ENCODE measurements at regions not wholly inside any gene's neighbourhood (a gene's known extent, or its start where the extent isn't known, plus 50 kb on each side); places are given as distances from the start of the nearest gene placed in this dataset.

GRCh38 chr11:90784241-90784814, 561.5 kb upstream of the CHORDC1 start:
- Histone ChIP-seq H3K4me1 (ENCODE audit: control insufficient read depth in 3 of 3, insufficient read depth in 3 of 3, low read length in 3 of 3) (no peaks in the 10 kb centered on the region), H3K4me3 (ENCODE audit: low read length in 3 of 3) (no peak overlapping the region), H3K36me3 (ENCODE audit: control insufficient read depth in 3 of 3, insufficient read depth in 3 of 3, low read length in 3 of 3) (no peaks in the 10 kb centered on the region), H3K27me3 (ENCODE audit: control insufficient read depth in 3 of 3, insufficient read depth in 3 of 3, low read length in 3 of 3) (no peaks in the 10 kb centered on the region), H3K9ac (ENCODE audit: low read depth in 1 of 3, low read length in 3 of 3) (no peak overlapping the region), H3K9me3 (ENCODE audit: control insufficient read depth in 3 of 3, low read length in 3 of 3) (no peaks in the 10 kb centered on the region), H3K27ac (ENCODE audit: low read depth, low read length) (no peak overlapping the region)

GRCh38 chr11:90783111-90783510, 560.3 kb upstream of the CHORDC1 start:
- H3K36me3 ChIP-seq (ENCODE audit: control insufficient read depth in 3 of 3, insufficient read depth in 3 of 3, low read length in 3 of 3) = no peaks in the 10 kb centered on the region
- H3K4me1 ChIP-seq (ENCODE audit: control insufficient read depth in 3 of 3, insufficient read depth in 3 of 3, low read length in 3 of 3) = no peaks in the 10 kb centered on the region
- H3K4me3 ChIP-seq (ENCODE audit: low read length in 3 of 3) = no peak overlapping the region
- H3K27me3 ChIP-seq (ENCODE audit: control insufficient read depth in 3 of 3, insufficient read depth in 3 of 3, low read length in 3 of 3) = no peaks in the 10 kb centered on the region
- H3K9me3 ChIP-seq (ENCODE audit: control insufficient read depth in 3 of 3, low read length in 3 of 3) = no peaks in the 10 kb centered on the region
- H3K9ac ChIP-seq (ENCODE audit: low read depth in 1 of 3, low read length in 3 of 3) = no peak overlapping the region
- no peak overlapping the region for H3K27ac ChIP-seq (ENCODE audit: low read depth, low read length)

GRCh38 chr11:90779098-90779497, 556.2 kb upstream of the CHORDC1 start:
- no peaks in the 10 kb centered on the region for H3K27me3 ChIP-seq (ENCODE audit: control insufficient read depth in 3 of 3, insufficient read depth in 3 of 3, low read length in 3 of 3)
- no peaks in the 10 kb centered on the region for H3K4me1 ChIP-seq (ENCODE audit: control insufficient read depth in 3 of 3, insufficient read depth in 3 of 3, low read length in 3 of 3)
- H3K4me3 ChIP-seq (ENCODE audit: low read length in 3 of 3) = no peak overlapping the region
- H3K9ac ChIP-seq (ENCODE audit: low read depth in 1 of 3, low read length in 3 of 3) = no peak overlapping the region
- H3K9me3 ChIP-seq (ENCODE audit: control insufficient read depth in 3 of 3, low read length in 3 of 3) = no peaks in the 10 kb centered on the region
- no peak overlapping the region for H3K27ac ChIP-seq (ENCODE audit: low read depth, low read length)
- no peaks in the 10 kb centered on the region for H3K36me3 ChIP-seq (ENCODE audit: control insufficient read depth in 3 of 3, insufficient read depth in 3 of 3, low read length in 3 of 3)

GRCh38 chr11:90775567-90776165, 552.8 kb upstream of the CHORDC1 start:
- Histone ChIP-seq H3K4me1 (ENCODE audit: control insufficient read depth in 3 of 3, insufficient read depth in 3 of 3, low read length in 3 of 3) (no peaks in the 10 kb centered on the region), H3K36me3 (ENCODE audit: control insufficient read depth in 3 of 3, insufficient read depth in 3 of 3, low read length in 3 of 3) (no peaks in the 10 kb centered on the region), H3K27me3 (ENCODE audit: control insufficient read depth in 3 of 3, insufficient read depth in 3 of 3, low read length in 3 of 3) (no peaks in the 10 kb centered on the region), H3K4me3 (ENCODE audit: low read length in 3 of 3) (no peak overlapping the region), H3K27ac (ENCODE audit: low read depth, low read length) (no peak overlapping the region), H3K9ac (ENCODE audit: low read depth in 1 of 3, low read length in 3 of 3) (no peak overlapping the region), H3K9me3 (ENCODE audit: control insufficient read depth in 3 of 3, low read length in 3 of 3) (no peaks in the 10 kb centered on the region)

GRCh38 chr11:90774727-90775566, 552.1 kb upstream of the CHORDC1 start:
- Histone ChIP-seq H3K27me3 (ENCODE audit: control insufficient read depth in 3 of 3, insufficient read depth in 3 of 3, low read length in 3 of 3) (no peaks in the 10 kb centered on the region), H3K9me3 (ENCODE audit: control insufficient read depth in 3 of 3, low read length in 3 of 3) (no peaks in the 10 kb centered on the region), H3K36me3 (ENCODE audit: control insufficient read depth in 3 of 3, insufficient read depth in 3 of 3, low read length in 3 of 3) (no peaks in the 10 kb centered on the region), H3K4me3 (ENCODE audit: low read length in 3 of 3) (no peak overlapping the region), H3K27ac (ENCODE audit: low read depth, low read length) (no peak overlapping the region), H3K9ac (ENCODE audit: low read depth in 1 of 3, low read length in 3 of 3) (no peak overlapping the region), H3K4me1 (ENCODE audit: control insufficient read depth in 3 of 3, insufficient read depth in 3 of 3, low read length in 3 of 3) (no peaks in the 10 kb centered on the region)

- Histone ChIP-seq H3K27me3 (ENCODE audit: control insufficient read depth in 3 of 3, insufficient read depth in 3 of 3, low read length in 3 of 3) (no peaks in the 10 kb centered on the region), H3K9me3 (ENCODE audit: control insufficient read depth in 3 of 3, low read length in 3 of 3) (no peaks in the 10 kb centered on the region), H3K4me3 (ENCODE audit: low read length in 3 of 3) (no peak overlapping the region), H3K36me3 (ENCODE audit: control insufficient read depth in 3 of 3, insufficient read depth in 3 of 3, low read length in 3 of 3) (no peaks in the 10 kb centered on the region), H3K27ac (ENCODE audit: low read depth, low read length) (no peak overlapping the region), H3K9ac (ENCODE audit: low read depth in 1 of 3, low read length in 3 of 3) (no peak overlapping the region), H3K4me1 (ENCODE audit: control insufficient read depth in 3 of 3, insufficient read depth in 3 of 3, low read length in 3 of 3) (no peaks in the 10 kb centered on the region)
Observed at GRCh38 chr11:90770007-90770406, 547.2 kb upstream of the CHORDC1 start.

GRCh38 chr11:90766121-90766520, 543.3 kb upstream of the CHORDC1 start:
- no peak overlapping the region for H3K27ac ChIP-seq (ENCODE audit: low read depth, low read length)
- no peak overlapping the region for H3K9ac ChIP-seq (ENCODE audit: low read depth in 1 of 3, low read length in 3 of 3)
- H3K9me3 ChIP-seq (ENCODE audit: control insufficient read depth in 3 of 3, low read length in 3 of 3) = no peaks in the 10 kb centered on the region
- no peaks in the 10 kb centered on the region for H3K4me1 ChIP-seq (ENCODE audit: control insufficient read depth in 3 of 3, insufficient read depth in 3 of 3, low read length in 3 of 3)
- no peaks in the 10 kb centered on the region for H3K27me3 ChIP-seq (ENCODE audit: control insufficient read depth in 3 of 3, insufficient read depth in 3 of 3, low read length in 3 of 3)
- H3K4me3 ChIP-seq (ENCODE audit: low read length in 3 of 3) = no peak overlapping the region
- no peaks in the 10 kb centered on the region for H3K36me3 ChIP-seq (ENCODE audit: control insufficient read depth in 3 of 3, insufficient read depth in 3 of 3, low read length in 3 of 3)

GRCh38 chr11:90764691-90765090, 541.8 kb upstream of the CHORDC1 start:
- Histone ChIP-seq H3K27ac (ENCODE audit: low read depth, low read length) (no peak overlapping the region), H3K9me3 (ENCODE audit: control insufficient read depth in 3 of 3, low read length in 3 of 3) (no peaks in the 10 kb centered on the region), H3K27me3 (ENCODE audit: control insufficient read depth in 3 of 3, insufficient read depth in 3 of 3, low read length in 3 of 3) (no peaks in the 10 kb centered on the region), H3K9ac (ENCODE audit: low read depth in 1 of 3, low read length in 3 of 3) (no peak overlapping the region), H3K36me3 (ENCODE audit: control insufficient read depth in 3 of 3, insufficient read depth in 3 of 3, low read length in 3 of 3) (no peaks in the 10 kb centered on the region), H3K4me1 (ENCODE audit: control insufficient read depth in 3 of 3, insufficient read depth in 3 of 3, low read length in 3 of 3) (no peaks in the 10 kb centered on the region), H3K4me3 (ENCODE audit: low read length in 3 of 3) (no peak overlapping the region)

GRCh38 chr11:90757849-90758494, 535.1 kb upstream of the CHORDC1 start:
- no peaks in the 10 kb centered on the region for H3K36me3 ChIP-seq (ENCODE audit: control insufficient read depth in 3 of 3, insufficient read depth in 3 of 3, low read length in 3 of 3)
- H3K9me3 ChIP-seq (ENCODE audit: control insufficient read depth in 3 of 3, low read length in 3 of 3) = no peaks in the 10 kb centered on the region
- H3K4me3 ChIP-seq (ENCODE audit: low read length in 3 of 3) = no peak overlapping the region
- no peak overlapping the region for H3K27ac ChIP-seq (ENCODE audit: low read depth, low read length)
- H3K27me3 ChIP-seq (ENCODE audit: control insufficient read depth in 3 of 3, insufficient read depth in 3 of 3, low read length in 3 of 3) = no peaks in the 10 kb centered on the region
- H3K9ac ChIP-seq (ENCODE audit: low read depth in 1 of 3, low read length in 3 of 3) = no peak overlapping the region
- no peaks in the 10 kb centered on the region for H3K4me1 ChIP-seq (ENCODE audit: control insufficient read depth in 3 of 3, insufficient read depth in 3 of 3, low read length in 3 of 3)

GRCh38 chr11:90756617-90757016, 533.8 kb upstream of the CHORDC1 start:
- Histone ChIP-seq H3K27ac (ENCODE audit: low read depth, low read length) (no peak overlapping the region), H3K9me3 (ENCODE audit: control insufficient read depth in 3 of 3, low read length in 3 of 3) (no peaks in the 10 kb centered on the region), H3K36me3 (ENCODE audit: control insufficient read depth in 3 of 3, insufficient read depth in 3 of 3, low read length in 3 of 3) (no peaks in the 10 kb centered on the region), H3K4me1 (ENCODE audit: control insufficient read depth in 3 of 3, insufficient read depth in 3 of 3, low read length in 3 of 3) (no peaks in the 10 kb centered on the region), H3K9ac (ENCODE audit: low read depth in 1 of 3, low read length in 3 of 3) (no peak overlapping the region), H3K27me3 (ENCODE audit: control insufficient read depth in 3 of 3, insufficient read depth in 3 of 3, low read length in 3 of 3) (no peaks in the 10 kb centered on the region), H3K4me3 (ENCODE audit: low read length in 3 of 3) (no peak overlapping the region)

Measured in skeletal muscle tissue (tissue), 3 donors.